Ishikawa (cell line): ENCODE measurements at regions not wholly inside any gene's neighbourhood (a gene's known extent, or its start where the extent isn't known, plus 50 kb on each side); places are given as distances from the start of the nearest gene placed in this dataset.

Experiments
- MAX ChIP-seq: IDR thresholded peaks from 2 replicates; pipeline ENCODE4 v1.6.1; 2012
- RAD21 ChIP-seq: IDR thresholded peaks from 2 replicates; pipeline ENCODE4 v1.6.1; 2012; ENCODE audit warnings: low read depth
- YY1 ChIP-seq: IDR thresholded peaks from 2 replicates; pipeline ENCODE4 v1.6.1; 2012; ENCODE audit warnings: low read depth

GRCh38 chr18:78727057-78727739 lies 252.4 kb upstream of the SALL3 start:
- TF ChIP-seq YY1 (no peak), RAD21 (no peak), MAX (no peak)
